ENCODE measurements at regions not wholly inside any gene's neighbourhood (a gene's known extent, or its start where the extent isn't known, plus 50 kb on each side); places are given as distances from the start of the nearest gene placed in this dataset.
"Not testable (repeated sequence)": the region's sequence is repeated elsewhere in the genome, so short reads cannot be mapped to it uniquely, and the experiment has no call there.

GRCh38 chr2:54065411-54065810 lies 50.0 kb upstream of the ACYP2 start:
- no peak for DNase-seq (ENCODE audit: low read depth)

- no peak for DNase-seq (ENCODE audit: low read depth)
These were observed 51.4 kb upstream of the ACYP2 start for GRCh38 chr2:54063967-54064535.

- DNase-seq (ENCODE audit: low read depth): no peak
These were observed 53.0 kb upstream of the ACYP2 start for GRCh38 chr2:54062401-54062800.

GRCh38 chr2:54061272-54061671 lies 54.1 kb upstream of the ACYP2 start:
- DNase-seq (ENCODE audit: low read depth): no peak

GRCh38 chr2:54059986-54060385 lies 55.4 kb upstream of the ACYP2 start:
- no peak for DNase-seq (ENCODE audit: low read depth)

GRCh38 chr2:54059504-54059903 lies 55.9 kb upstream of the ACYP2 start:
- no peak for DNase-seq (ENCODE audit: low read depth)

GRCh38 chr2:54058449-54058848 lies 57.0 kb upstream of the ACYP2 start:
- no peak for DNase-seq (ENCODE audit: low read depth)

- no peak for DNase-seq (ENCODE audit: low read depth)
These were observed 60.6 kb upstream of the ACYP2 start for GRCh38 chr2:54054774-54055173.

GRCh38 chr2:54054271-54054670 lies 61.1 kb upstream of the ACYP2 start:
- no peak for DNase-seq (ENCODE audit: low read depth)

- DNase-seq (ENCODE audit: low read depth): no peak
These were observed 61.6 kb upstream of the ACYP2 start for GRCh38 chr2:54053830-54054229.

- no peak for DNase-seq (ENCODE audit: low read depth)
These were observed 62.3 kb upstream of the ACYP2 start for GRCh38 chr2:54052825-54053718.

GRCh38 chr2:54050445-54050844 lies 65.0 kb upstream of the ACYP2 start:
- DNase-seq (ENCODE audit: low read depth): no peak

- DNase-seq (ENCODE audit: low read depth): no peak
These were observed 66.0 kb upstream of the ACYP2 start for GRCh38 chr2:54049365-54049764.

- DNase-seq (ENCODE audit: low read depth): not testable (repeated sequence)
These were observed 66.5 kb upstream of the ACYP2 start for GRCh38 chr2:54048896-54049295.

GRCh38 chr2:54048117-54048785 lies 67.2 kb upstream of the ACYP2 start:
- no peak for DNase-seq (ENCODE audit: low read depth)

- no peak for DNase-seq (ENCODE audit: low read depth)
These were observed 67.8 kb upstream of the ACYP2 start for GRCh38 chr2:54047658-54048057.

GRCh38 chr2:54047091-54047490 lies 68.3 kb upstream of the ACYP2 start:
- no peak for DNase-seq (ENCODE audit: low read depth)

GRCh38 chr2:54042897-54043620 lies 72.3 kb upstream of the PSME4 start:
- DNase-seq (ENCODE audit: low read depth): no peak

- no peak for DNase-seq (ENCODE audit: low read depth)
These were observed 71.5 kb upstream of the PSME4 start for GRCh38 chr2:54042341-54042740.

- peak; percentile 21 for DNase-seq (ENCODE audit: low read depth)
These were observed 70.3 kb upstream of the PSME4 start for GRCh38 chr2:54041135-54041534.

- no peak for DNase-seq (ENCODE audit: low read depth)
These were observed 69.9 kb upstream of the PSME4 start for GRCh38 chr2:54040685-54041084.

GRCh38 chr2:54040250-54040649 lies 69.5 kb upstream of the PSME4 start:
- DNase-seq (ENCODE audit: low read depth): no peak

Measured in stimulated activated CD8-positive, alpha-beta memory T cell treated with anti-CD3 and anti-CD28 coated beads, Interleukin-15, amount 100 ng/mL, for 24 hours (primary cell).